ENCODE measurements at regions not wholly inside any gene's neighbourhood (a gene's known extent, or its start where the extent isn't known, plus 50 kb on each side); places are given as distances from the start of the nearest gene placed in this dataset.

DNA sequence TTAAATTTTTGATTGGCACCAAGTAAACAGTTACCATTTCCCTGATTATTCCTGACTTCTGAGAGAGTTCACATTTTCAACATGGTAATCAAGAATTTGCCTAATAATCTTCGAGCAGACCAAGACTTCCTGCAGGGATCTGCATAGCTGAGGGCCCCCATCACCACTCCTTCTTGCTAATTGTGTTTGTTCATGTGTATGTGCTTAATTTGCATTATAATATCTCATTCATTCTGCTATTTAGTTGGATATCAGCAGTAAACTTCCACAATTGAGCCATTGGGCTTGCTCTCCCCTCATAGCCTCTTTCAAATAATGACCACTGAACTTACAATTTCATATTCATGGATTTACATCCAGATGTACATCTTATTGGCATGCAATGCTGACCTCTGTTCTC, 292.5 kb downstream of the SPATA18 start:
- TF ChIP-seq, protein P1, sequence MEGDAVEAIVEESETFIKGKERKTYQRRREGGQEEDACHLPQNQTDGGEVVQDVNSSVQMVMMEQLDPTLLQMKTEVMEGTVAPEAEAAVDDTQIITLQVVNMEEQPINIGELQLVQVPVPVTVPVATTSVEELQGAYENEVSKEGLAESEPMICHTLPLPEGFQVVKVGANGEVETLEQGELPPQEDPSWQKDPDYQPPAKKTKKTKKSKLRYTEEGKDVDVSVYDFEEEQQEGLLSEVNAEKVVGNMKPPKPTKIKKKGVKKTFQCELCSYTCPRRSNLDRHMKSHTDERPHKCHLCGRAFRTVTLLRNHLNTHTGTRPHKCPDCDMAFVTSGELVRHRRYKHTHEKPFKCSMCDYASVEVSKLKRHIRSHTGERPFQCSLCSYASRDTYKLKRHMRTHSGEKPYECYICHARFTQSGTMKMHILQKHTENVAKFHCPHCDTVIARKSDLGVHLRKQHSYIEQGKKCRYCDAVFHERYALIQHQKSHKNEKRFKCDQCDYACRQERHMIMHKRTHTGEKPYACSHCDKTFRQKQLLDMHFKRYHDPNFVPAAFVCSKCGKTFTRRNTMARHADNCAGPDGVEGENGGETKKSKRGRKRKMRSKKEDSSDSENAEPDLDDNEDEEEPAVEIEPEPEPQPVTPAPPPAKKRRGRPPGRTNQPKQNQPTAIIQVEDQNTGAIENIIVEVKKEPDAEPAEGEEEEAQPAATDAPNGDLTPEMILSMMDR (IDR thresholded peaks at IDR 0.05; ENCODE audit: borderline replicate concordance, insufficient read depth, low read depth, low read length), result no peak
- H3K4me3 ChIP-seq (ENCODE audit: low read depth, low read length), result no peak overlapping the region

DNA sequence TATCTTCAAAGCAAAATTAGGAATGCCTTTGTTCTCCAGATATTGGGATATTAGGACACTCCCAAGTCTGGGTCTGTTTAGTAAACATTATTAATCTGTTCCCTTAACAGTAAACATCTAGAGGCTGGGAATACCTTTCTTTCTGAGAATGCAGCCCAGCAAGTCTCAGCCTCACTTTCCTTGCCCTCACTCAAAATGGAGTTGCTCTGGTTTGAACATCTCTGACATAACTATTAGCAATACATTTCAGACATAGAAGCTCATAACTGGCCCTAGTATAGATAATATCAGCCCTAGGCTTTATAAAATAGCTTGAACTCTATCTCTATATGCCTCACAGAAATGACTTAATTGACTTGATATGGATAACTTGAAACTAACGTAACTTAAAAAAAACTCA, 299.8 kb downstream of the SPATA18 start:
- H3K4me3 ChIP-seq (ENCODE audit: low read depth, low read length), result no peak overlapping the region
- TF ChIP-seq, protein P1 (IDR thresholded peaks at IDR 0.05; ENCODE audit: borderline replicate concordance, insufficient read depth, low read depth, low read length), result no peak

DNA sequence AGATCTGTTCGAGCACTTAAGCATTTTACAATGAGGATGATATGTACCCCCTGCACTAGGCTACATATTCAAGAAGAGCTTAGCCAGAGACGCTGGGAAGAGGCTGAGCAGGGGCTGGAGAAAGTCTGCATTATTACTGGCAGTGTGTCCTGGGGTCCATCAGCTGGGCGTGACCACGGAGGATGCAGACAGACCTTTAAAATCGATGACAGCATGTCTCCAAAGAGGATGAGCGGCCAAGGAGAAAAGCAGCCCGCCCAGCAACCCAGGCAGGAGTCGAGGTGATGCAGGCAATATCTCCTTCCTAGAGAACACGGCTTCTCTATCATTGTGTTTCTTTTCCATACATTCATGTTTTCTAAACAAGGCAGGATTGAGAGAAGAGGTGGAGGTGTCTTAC, 300.7 kb downstream of the USP46 start:
- no peak overlapping the region for H3K4me3 ChIP-seq (ENCODE audit: low read depth, low read length)
- TF ChIP-seq, protein P1 (IDR thresholded peaks at IDR 0.05; ENCODE audit: borderline replicate concordance, insufficient read depth, low read depth, low read length), result no peak

DNA sequence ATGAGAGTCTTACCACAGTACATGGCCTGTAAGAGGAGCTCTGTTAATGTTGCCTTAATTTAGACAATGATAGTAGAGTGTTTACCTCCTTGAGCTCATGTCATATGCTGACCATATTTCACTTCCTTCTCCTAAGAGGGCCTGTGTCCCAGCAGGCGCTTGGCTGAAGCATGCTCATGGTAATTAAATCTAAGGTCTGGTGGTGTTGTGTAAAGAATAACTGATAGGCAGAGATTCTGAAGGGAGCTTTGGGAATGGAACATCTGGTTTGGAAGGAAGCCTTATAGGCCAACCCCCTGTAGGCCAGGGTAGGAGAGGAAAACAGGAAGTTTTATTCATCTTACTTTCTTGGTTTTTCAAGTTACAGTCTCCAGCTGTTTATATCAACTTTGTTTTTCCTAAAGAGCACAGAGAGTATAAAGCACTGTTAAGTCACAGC, 300.2 kb downstream of the USP46 start:
- TF ChIP-seq, protein P1 (IDR thresholded peaks at IDR 0.05; ENCODE audit: borderline replicate concordance, insufficient read depth, low read depth, low read length), result no peak
- no peak overlapping the region for H3K4me3 ChIP-seq (ENCODE audit: low read depth, low read length)

DNA sequence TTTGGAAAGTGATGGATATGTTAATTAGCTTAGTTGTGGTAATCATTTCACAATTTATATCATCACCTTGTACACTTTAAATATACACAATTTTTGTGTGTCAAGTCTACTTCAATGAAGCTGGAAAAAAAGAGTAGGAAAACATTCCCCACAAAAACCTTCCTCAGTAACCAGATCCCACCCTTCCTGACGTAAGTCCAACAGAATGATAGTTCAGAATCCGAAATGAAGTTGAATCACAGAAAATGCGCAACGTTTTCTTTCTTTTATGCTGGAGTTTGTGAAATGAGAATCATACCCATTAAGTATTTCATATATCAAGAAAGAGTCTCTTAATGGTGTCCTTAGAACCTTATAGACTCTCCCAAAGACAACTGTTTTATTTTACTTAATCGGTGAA, 292.9 kb downstream of the USP46 start:
- TF ChIP-seq, protein P1 (IDR thresholded peaks at IDR 0.05; ENCODE audit: borderline replicate concordance, insufficient read depth, low read depth, low read length), result no peak
- no peak overlapping the region for H3K4me3 ChIP-seq (ENCODE audit: low read depth, low read length)

DNA sequence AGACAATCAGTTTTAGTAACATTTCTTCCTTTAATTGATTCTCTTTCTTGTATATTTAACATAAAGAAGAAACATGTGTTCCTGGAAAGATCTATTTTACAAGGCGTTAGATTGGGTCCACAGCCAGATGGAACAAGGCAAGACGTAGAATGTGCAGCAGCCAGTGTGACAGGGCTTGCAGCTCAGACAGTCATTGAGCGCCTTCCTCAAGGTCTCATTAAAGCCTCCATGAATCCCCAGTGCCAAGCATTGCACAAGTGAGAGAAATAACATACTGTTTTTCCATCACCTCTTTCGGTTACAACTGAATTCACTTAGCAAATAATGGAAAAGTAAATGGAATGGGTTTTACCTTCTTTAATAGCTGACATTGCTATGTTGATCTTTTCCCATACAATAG, 292.5 kb downstream of the USP46 start:
- H3K4me3 ChIP-seq (ENCODE audit: low read depth, low read length), result no peak overlapping the region
- TF ChIP-seq, protein P1 (IDR thresholded peaks at IDR 0.05; ENCODE audit: borderline replicate concordance, insufficient read depth, low read depth, low read length), result no peak

DNA sequence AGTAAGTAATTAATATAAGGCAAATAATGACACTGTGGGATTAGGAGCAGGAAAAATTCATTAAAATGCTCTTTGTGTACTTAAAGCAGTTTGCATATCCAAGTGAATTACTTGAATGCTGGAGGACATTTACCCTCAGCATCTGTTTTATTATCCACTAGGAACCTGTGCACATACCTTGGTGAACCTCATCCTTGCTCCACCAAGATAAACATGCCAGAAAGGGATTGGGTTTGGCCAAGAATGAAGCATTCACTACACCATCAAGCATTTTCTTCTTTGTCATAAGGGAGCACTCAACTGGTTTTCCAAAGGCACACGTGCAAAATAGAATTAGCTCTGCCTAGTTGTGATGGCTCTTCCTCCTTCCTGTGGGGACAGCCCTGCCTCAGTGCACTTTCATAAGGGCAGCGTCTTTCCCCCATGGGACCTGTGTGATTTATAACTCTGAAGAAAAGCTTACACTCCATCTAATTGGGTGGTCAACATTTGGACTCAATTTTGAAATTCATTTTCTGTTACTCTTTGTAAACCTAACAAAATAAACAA, 291.7 kb downstream of the USP46 start:
- TF ChIP-seq, protein P1 (IDR thresholded peaks at IDR 0.05; ENCODE audit: borderline replicate concordance, insufficient read depth, low read depth, low read length), result no peak
- no peak overlapping the region for H3K4me3 ChIP-seq (ENCODE audit: low read depth, low read length)

Measured in GM12875 (cell line).